Left colon (tissue), 2 donors: ENCODE measurements at regions not wholly inside any gene's neighbourhood (a gene's known extent, or its start where the extent isn't known, plus 50 kb on each side); places are given as distances from the start of the nearest gene placed in this dataset.
A peak's percentile ranks its signal among the peaks of the same experiment; 100 is the strongest.
"Not testable (repeated sequence)": the region's sequence is repeated elsewhere in the genome, so short reads cannot be mapped to it uniquely, and the experiment has no call there.

Experiments used
- ATAC-seq: fragments of 200-7000 bp; cut with Tn5 transposase; one replicate; pipeline ENCODE4 v1.9.1; 2020; ENCODE audit warnings: mild to moderate bottlenecking, moderate library complexity
- DNase-seq, 2 donors: peaks; one replicate each; pipeline ENCODE4 v3.0.0-alpha.2; 2020
- intact Hi-C, 2 donors: fragments of 100-400 bp; cut with DNase I in 1 of 2; cut with micrococcal nuclease in 1 of 2; formaldehyde crosslinking; loops; one replicate each; pipeline versions ENCODE4 v1.11.2 to v1.14.0; 2022; cut with DNase I, micrococcal nuclease
- donor health status: DM: no; HTN: no; CAD: no.
- donor health status: DM: yes; HTN: yes; CAD: no.

GRCh38 chr1:22336696-22337545 lies 114.7 kb upstream of the ZBTB40 start:
- ATAC-seq, intact Hi-C loops, DNase-seq: not testable (repeated sequence)

- intact Hi-C loops = no loop called here
- ATAC-seq (no peak), DNase-seq (no peak)
These were observed 113.4 kb upstream of the ZBTB40 start for GRCh38 chr1:22338071-22338765.

GRCh38 chr1:22339237-22339636 lies 112.4 kb upstream of the ZBTB40 start:
- no peak for ATAC-seq
- intact Hi-C loops = no loop called here
- no peak for DNase-seq

GRCh38 chr1:22340066-22340465 lies 111.6 kb upstream of the ZBTB40 start:
- intact Hi-C loops = no loop called here
- ATAC-seq (no peak), DNase-seq (no peak)

- intact Hi-C loops = no loop called here
- DNase-seq (no peak), ATAC-seq (no peak)
These were observed 110.8 kb upstream of the ZBTB40 start for GRCh38 chr1:22340873-22341272.

- peak; percentile 55 for ATAC-seq
- peak; percentile 17 to 31 for DNase-seq
- intact Hi-C loops = no loop called here
These were observed 109.7 kb upstream of the ZBTB40 start for GRCh38 chr1:22341791-22342605.

GRCh38 chr1:22342734-22343191 lies 108.9 kb upstream of the ZBTB40 start:
- no peak for ATAC-seq
- no peak for DNase-seq
- intact Hi-C loops = no loop called here

- DNase-seq = no peak
- ATAC-seq = no peak
- intact Hi-C loops = no loop called here
These were observed 108.0 kb upstream of the ZBTB40 start for GRCh38 chr1:22343456-22344328.

GRCh38 chr1:22344329-22344630 lies 107.4 kb upstream of the ZBTB40 start:
- no peak for DNase-seq
- intact Hi-C loops = no loop called here
- ATAC-seq = no peak

GRCh38 chr1:22344851-22345560 lies 106.6 kb upstream of the ZBTB40 start:
- DNase-seq (no peak), ATAC-seq (no peak)
- intact Hi-C loops = no loop called here

GRCh38 chr1:22347854-22348760 lies 103.5 kb upstream of the ZBTB40 start:
- DNase-seq (no peak), ATAC-seq (peak; percentile 80)
- intact Hi-C loops = no loop called here

GRCh38 chr1:22349362-22350043 lies 102.1 kb upstream of the ZBTB40 start:
- intact Hi-C loops = no loop called here
- no peak for ATAC-seq
- DNase-seq = no peak

- no peak for DNase-seq
- no peak for ATAC-seq
- intact Hi-C loops = no loop called here
These were observed 101.3 kb upstream of the ZBTB40 start for GRCh38 chr1:22350171-22350923.

GRCh38 chr1:22350924-22351767 lies 100.5 kb upstream of the ZBTB40 start:
- no peak for DNase-seq
- ATAC-seq = no peak
- intact Hi-C loops = no loop called here

GRCh38 chr1:22351768-22352080 lies 99.9 kb upstream of the ZBTB40 start:
- no peak for ATAC-seq
- intact Hi-C loops = no loop called here

More at GRCh38 chr1:22351768-22352080, 99.9 kb upstream of the ZBTB40 start:
- no peak for DNase-seq
